Neural cell (in vitro differentiated cells): ENCODE measurements at regions not wholly inside any gene's neighbourhood (a gene's known extent, or its start where the extent isn't known, plus 50 kb on each side); places are given as distances from the start of the nearest gene placed in this dataset.

Experiments used
- CTCF ChIP-seq: fragments of 450-650 bp; IDR thresholded peaks from 2 replicates; pipeline ENCODE4 v1.5.1; 2014; ENCODE audit warnings: antibody characterized with exemption, mild to moderate bottlenecking, moderate library complexity; ENCODE audit not compliant: poor library complexity, severe bottlenecking
- EP300 ChIP-seq: fragments of 450-650 bp; conservative IDR thresholded peaks from 2 replicates; pipeline ENCODE4 v1.6.1; 2014; ENCODE audit warnings: antibody characterized with exemption, mild to moderate bottlenecking, moderate library complexity; ENCODE audit not compliant: poor library complexity, severe bottlenecking
- EZH2 ChIP-seq: fragments of 200-600, 300-800 bp; shearing (Covaris generic), sonication (generic); IDR thresholded peaks from 2 replicates; pipeline ENCODE4 v1.6.1; 2014; ENCODE audit warnings: antibody characterized with exemption, low read length, borderline replicate concordance, mild to moderate bottlenecking; ENCODE audit not compliant: insufficient read depth, poor library complexity, severe bottlenecking
- MXI1 ChIP-seq: fragments of 450-650 bp; conservative IDR thresholded peaks from 2 replicates; pipeline ENCODE4 v1.6.1; 2014; ENCODE audit warnings: antibody characterized with exemption, mild to moderate bottlenecking; ENCODE audit not compliant: poor library complexity, severe bottlenecking
- POLR2AphosphoS5 ChIP-seq: IDR thresholded peaks from 2 replicates; pipeline ENCODE4 v1.6.1; 2012
- RAD21 ChIP-seq: fragments of 450-650 bp; conservative IDR thresholded peaks from 2 replicates; pipeline ENCODE4 v1.6.1; 2014; ENCODE audit warnings: antibody characterized with exemption, mild to moderate bottlenecking, moderate library complexity
- REST ChIP-seq: IDR thresholded peaks from 2 replicates; pipeline ENCODE4 v1.6.1; 2012; ENCODE audit warnings: borderline replicate concordance
- SMC3 ChIP-seq: fragments of 450-650 bp; conservative IDR thresholded peaks from 2 replicates; pipeline ENCODE4 v1.6.1; 2014; ENCODE audit warnings: antibody characterized with exemption, mild to moderate bottlenecking, moderate library complexity; ENCODE audit not compliant: poor library complexity
- TAF1 ChIP-seq: IDR thresholded peaks from 2 replicates; pipeline ENCODE4 v1.6.1; 2012; ENCODE audit warnings: low read depth

- TF ChIP-seq EZH2 = no peak
- no peak for TF ChIP-seq REST
- TF ChIP-seq CTCF = no peak
- no peak for TF ChIP-seq RAD21
- TF ChIP-seq POLR2AphosphoS5 = no peak
- TF ChIP-seq EP300 = no peak
- TF ChIP-seq SMC3 = no peak
- no peak for TF ChIP-seq TAF1
- no peak for TF ChIP-seq MXI1
Observed at GRCh38 chr5:106195679-106196474, 1474.9 kb downstream of the EFNA5 start.
